KG1 (cell line): ENCODE measurements at regions not wholly inside any gene's neighbourhood (a gene's known extent, or its start where the extent isn't known, plus 50 kb on each side); places are given as distances from the start of the nearest gene placed in this dataset.

Experiments
- DNase-seq: peaks from one replicate; lab custom pipeline; 2025; lab: John Stamatoyannopoulos, UW

- no peak for DNase-seq
Observed at GRCh38 chr11:112465433-112466024, 204.9 kb upstream of the PLET1 start.

DNA sequence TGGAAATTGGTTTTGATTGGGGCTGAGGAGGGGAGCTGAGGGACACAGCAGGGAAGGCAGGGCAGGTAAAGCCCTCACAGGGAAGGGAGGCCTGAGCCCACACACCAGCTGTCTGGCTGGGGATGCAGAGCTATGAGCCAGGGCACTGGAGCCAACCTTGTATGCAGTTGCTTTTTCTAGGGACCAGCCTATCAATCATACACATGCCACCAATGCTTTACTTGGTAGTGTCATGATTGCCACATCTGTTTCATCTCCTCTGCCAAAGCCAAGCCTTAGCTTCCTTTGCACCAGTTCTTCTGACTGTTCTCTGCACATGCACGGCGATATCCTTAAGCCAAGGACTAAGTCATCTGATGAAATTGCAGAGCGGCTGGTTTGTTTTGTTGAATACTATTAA lies 207.1 kb upstream of the PLET1 start:
- DNase-seq, result no peak

DNA sequence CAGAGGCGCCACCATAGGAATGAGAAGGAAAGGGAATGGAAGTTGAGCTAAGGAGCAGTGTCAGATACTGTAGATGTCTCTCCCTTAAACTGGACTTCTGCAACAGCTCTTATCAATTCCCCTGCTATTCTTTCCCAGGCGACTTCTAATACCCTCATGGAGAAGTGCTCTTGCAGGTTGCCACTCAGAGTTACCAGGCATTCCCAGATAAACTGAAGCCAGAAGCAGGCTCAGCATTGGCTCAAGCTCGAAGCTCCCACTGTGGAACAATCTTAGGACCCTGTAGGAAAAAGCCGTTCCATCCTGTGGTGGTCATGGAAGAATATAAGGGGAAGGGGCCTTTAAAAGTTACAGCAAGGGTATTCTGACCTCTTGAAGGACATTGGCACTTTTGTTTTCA lies 208.7 kb upstream of the PLET1 start:
- no peak for DNase-seq

- no peak for DNase-seq
Observed at GRCh38 chr11:112470355-112470754, 209.7 kb upstream of the PLET1 start.

DNA sequence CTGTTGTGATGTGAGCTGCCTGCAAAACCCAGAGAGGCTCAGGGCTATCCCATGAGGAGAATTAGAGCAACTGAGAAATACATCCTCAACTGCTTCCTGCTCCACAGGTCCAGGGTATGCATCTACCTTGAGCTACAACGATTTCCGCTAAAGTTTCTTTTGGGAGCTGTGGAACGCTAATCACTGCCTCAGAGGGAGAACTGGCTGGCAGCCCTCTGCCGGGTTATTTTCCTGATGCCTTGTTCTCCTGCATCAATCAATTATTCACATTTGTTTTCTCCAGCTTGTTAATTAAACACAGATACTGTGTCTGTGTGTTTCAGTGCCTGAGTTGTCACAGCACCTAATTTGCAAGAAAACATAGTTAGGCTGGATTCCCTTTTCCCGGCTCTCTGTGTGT lies 211.1 kb upstream of the PLET1 start:
- no peak for DNase-seq

DNA sequence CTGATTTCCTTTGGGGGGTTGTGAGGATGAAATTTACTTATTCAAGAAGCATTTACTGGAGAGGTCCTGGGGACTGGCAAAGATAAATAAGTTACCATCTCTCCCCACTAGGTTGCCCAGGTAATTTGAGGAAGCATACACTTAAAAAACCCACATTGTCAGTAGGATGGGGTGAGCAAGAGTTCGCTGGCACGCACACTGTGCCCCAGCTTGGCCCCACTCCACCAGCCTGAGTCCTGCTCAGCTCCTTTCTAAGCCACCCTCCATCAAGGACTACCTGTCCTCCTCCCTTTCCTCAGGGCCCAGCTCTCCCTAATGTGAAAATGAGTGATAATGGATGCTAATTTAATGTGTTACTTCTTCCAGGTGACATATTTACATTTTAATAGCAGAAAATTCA lies 216.5 kb upstream of the PLET1 start:
- no peak for DNase-seq

DNA sequence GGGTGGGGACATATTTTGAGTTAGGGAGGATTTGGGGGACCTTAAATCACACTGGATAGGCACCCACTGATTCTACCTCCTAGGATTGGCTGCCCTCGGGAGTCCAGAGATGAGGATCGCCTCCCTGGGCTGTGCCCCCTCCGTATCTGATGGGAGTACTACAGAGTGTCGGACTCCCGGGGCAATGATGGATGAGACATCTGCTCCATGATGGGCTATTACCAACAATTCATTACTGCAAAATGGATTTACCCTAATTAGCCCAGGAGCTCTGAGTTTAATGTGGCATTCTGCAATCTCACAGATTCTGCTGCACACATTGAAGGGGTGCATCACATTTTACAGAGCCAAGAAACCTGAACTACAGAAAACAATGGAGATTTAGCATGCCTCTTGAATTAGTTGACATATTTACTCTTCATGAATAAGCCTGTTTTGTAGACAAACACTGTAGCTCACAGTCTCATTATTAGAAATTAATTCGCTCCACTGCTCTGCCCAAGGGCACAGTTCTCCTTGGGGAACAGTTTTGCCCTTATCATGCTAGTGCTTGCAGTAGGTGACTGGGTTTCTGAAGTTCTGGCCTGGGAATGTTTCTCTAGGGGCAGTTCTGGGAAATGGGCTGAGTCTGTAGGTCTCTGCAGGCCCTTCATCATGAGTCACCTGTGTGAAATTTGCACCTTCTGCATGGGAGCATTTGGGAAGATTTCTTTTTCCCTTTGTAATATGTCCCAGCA lies 217.1 kb upstream of the PLET1 start:
- no peak for DNase-seq

DNA sequence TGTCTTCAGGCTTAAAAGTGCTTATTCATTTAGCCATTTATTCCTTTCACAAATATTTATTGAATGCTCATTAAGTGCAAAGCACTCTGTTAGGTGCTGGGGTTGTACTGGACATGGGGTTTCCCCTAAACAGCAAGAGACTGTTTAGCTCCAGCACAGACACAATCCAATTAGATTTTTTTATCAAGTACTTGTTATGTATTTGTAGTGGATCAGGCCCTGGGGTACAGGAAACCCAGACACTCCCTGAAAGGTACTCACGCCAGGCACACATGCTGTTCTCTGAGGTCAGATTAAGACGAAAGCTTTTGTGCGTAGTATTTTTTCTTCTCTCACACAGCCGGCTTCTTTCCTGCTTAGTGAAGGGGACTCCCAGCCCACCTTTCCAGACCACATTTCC lies 218.1 kb upstream of the PLET1 start:
- DNase-seq, result no peak

GRCh38 chr11:112481431-112481830 lies 220.8 kb upstream of the PLET1 start:
- DNase-seq, result no peak

GRCh38 chr11:112481893-112482292 lies 221.2 kb upstream of the PLET1 start:
- DNase-seq, result no peak

DNA sequence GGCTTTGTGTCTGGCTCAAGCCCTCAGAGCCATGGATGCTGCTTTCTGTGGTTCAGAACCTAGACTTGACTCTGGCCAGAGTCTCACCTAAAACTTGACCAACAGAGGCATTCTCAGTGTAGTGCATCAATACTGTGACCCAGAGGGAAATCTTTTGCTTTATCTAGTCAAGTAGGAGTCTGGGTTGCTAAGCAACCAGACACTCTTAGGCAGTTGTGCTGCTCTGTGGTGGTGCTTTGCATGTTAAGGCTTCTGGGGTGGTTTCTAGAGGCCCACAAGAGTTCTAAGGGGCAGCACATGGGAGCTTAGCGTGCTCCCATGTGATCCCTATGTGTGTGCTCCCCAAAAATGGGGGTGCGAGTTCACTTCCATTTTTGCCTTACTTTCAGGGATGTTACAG lies 224.6 kb upstream of the PLET1 start:
- no peak for DNase-seq

DNA sequence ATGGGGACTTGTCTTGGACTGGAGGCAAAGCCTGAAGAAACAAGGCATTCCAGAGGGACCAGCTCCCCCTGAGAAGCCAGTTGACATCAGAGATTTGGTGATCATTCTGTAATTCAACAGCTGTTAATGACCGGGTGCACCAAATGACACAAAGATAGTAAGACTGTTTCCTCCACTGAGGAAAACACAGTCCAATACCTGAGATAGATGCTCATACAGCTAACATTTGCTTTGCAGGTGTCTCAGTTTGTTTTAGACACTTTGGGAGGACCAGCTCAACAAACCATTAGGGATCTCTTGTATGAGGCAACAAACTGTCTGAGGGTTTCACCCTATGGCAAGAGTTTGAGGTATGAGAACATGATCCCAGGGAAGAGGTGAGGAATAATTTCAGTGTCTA lies 237.2 kb upstream of the PLET1 start:
- no peak for DNase-seq

- DNase-seq, result no peak
Observed at GRCh38 chr11:112498701-112499100, 238.0 kb upstream of the PLET1 start.

DNA sequence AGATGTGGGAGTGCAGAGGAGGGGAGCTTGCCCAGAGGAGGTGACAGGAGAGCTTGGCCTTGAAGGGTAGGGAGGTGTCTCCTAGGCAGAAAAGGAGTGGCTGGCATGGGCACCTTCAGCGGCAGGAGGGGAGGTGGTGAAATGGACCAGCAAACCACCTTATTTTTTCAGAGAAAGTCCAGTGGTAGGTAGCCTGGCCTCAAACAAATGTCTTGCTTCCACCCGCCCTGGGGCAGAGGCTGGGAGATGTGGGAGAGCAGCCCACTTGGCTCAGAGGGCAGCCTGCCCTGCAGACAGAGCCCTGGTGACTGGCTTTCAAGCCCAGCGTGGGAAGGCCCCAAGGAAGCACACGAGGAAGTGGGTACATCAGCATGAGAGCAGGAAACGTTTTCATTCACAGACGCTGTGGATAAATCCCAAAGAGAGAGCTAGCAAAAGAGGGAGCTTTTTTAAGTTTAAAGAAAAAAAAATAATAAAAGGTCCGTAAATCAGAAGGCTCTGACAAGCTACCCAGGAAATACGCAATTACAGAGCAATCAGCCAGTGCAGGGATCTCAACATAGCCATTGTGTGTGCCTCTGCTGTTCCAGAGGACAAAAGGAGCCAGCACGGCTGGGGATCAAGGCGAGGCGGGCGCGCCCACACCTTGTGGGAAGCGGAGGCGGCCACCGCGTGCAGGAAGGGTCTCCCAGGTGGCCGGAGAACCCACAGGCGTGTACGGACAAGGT lies 238.7 kb upstream of the PLET1 start:
- no peak for DNase-seq

GRCh38 chr11:112499881-112500204 lies 239.2 kb upstream of the PLET1 start:
- no peak for DNase-seq

GRCh38 chr11:112503410-112503809 lies 242.8 kb upstream of the PLET1 start:
- no peak for DNase-seq

DNA sequence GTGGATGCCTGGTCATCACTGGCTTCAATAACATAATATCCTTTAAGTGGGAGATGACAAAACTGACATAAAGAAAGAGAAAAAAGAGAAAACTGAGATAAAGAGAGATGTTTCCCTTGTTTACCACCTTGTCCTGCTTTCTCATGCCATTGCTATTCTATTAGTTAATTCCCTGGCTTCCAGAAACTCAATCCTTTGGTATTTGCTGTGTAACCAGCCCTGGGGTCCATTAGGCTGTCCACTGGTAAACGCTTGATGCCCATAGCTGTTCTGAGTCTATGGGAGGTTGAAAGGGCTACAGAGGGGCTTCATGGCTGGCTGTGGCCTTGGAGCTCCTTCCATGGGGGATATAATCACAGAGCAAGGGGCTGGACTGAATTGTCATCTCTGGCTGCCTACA lies 243.4 kb upstream of the PLET1 start:
- no peak for DNase-seq

DNA sequence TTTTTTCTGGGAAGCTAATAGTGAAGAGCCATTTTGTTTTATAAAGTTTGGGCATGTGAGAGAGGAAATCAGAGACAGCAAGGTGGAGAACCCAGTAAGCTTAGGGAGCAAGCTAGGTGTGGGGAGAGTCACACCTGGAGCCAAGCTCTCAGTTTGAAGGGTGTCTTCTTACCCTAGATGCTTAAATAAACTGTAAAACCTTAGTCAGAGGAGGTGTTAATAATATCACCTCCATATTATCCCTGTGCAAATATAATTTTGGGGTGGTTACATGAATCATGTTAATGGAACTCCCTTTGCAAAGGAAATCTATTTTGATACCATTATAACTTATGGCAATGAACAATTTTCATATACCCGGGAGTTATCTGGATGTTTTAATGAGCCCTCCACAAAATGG lies 246.2 kb upstream of the PLET1 start:
- DNase-seq, result no peak

GRCh38 chr11:112507281-112507680 lies 246.6 kb upstream of the PLET1 start:
- no peak for DNase-seq

GRCh38 chr11:112508750-112509149 lies 248.1 kb upstream of the PLET1 start:
- DNase-seq, result no peak

GRCh38 chr11:112509300-112509699 lies 248.6 kb upstream of the PLET1 start:
- no peak for DNase-seq

- DNase-seq, result no peak
Observed at GRCh38 chr11:112511271-112511670, 250.6 kb upstream of the PLET1 start.

DNA sequence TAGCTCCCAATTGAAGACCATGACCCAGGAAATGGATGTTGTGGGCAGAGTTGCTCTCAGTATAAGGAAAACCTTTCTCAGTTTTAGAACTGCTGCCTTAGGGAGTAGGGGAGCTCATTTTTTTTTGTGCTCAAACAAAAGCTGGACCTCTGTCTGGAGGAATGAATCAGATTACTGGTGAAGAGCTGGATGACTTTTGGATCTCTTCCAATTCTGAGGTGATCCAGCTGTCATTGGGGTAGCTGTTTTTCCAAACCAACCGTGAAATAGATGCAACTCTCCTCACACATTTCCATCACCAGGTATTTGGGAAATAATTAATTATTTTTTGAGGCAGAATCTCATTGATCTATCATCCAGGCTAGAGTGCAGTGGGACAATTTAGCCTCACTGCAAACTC lies 251.3 kb upstream of the PLET1 start:
- no peak for DNase-seq

DNA sequence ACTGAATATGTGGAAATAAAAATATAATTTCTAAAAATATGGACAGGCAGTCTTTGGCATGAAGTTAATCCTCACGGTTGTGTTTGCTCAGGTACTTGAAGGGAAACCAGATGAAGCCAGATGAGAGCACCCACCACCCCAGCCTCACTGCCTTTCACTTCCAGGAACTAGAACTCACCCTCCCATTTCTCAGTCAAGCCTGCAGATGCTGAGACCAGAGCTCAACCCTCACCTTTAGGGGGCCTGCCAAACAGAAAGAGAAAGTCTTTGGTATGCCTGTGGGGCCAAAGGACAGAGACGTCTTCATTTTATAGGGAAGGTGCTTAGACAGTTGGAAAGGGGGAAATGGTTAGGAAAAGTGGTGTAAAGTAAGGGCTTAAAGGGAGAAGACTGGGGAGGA lies 252.8 kb upstream of the PLET1 start:
- no peak for DNase-seq
